Uterus (tissue), 3 donors: ENCODE measurements at regions not wholly inside any gene's neighbourhood (a gene's known extent, or its start where the extent isn't known, plus 50 kb on each side); places are given as distances from the start of the nearest gene placed in this dataset.

Experiments used
- DNase-seq, 2 donors: peaks; one replicate each; pipeline ENCODE4 v3.0.0-alpha.2; 2019 to 2020
- H3K27ac ChIP-seq, 2 donors: fragments of 200-600 bp; sonication (generic); 1 replicate in 1 of 2; 2 replicates in 1 of 2; pipeline ENCODE4 v1.5.1; 2016 to 2018
- H3K27me3 ChIP-seq, 2 donors: fragments of 200-600 bp; sonication (generic); one replicate each; pipeline ENCODE4 v1.5.1; 2018 to 2019; ENCODE audit warnings: control low read depth in 1 of 2
- H3K36me3 ChIP-seq, 2 donors: fragments of 200-600 bp; sonication (generic); one replicate each; pipeline ENCODE4 v1.5.1; 2019; ENCODE audit warnings: control low read depth in 1 of 2
- H3K4me1 ChIP-seq, 2 donors: fragments of 200-600 bp; sonication (generic); one replicate each; pipeline ENCODE4 v1.5.1; 2018 to 2019; ENCODE audit warnings: control low read depth in 1 of 2
- H3K4me3 ChIP-seq, 2 donors: fragments of 200-600 bp; sonication (generic); 1 replicate in 1 of 2; 2 replicates in 1 of 2; pipeline ENCODE4 v1.5.1; 2018 to 2019; ENCODE audit warnings: mild to moderate bottlenecking in 1 of 2
- H3K9me3 ChIP-seq, 2 donors: fragments of 200-600 bp; sonication (generic); one replicate each; pipeline ENCODE4 v1.5.1; 2019; ENCODE audit warnings: control low read depth in 1 of 2
- CTCF ChIP-seq, 4 experiments: fragments of 200-600 bp in 2 of 4; fragments of 450-650 bp in 2 of 4; sonication (generic) in 2 of 4; IDR thresholded peaks; one replicate each; pipeline ENCODE4 v1.5.1; 2016 to 2019; ENCODE audit warnings: antibody characterized with exemption in 4 of 4, mild to moderate bottlenecking in 2 of 4, moderate library complexity in 1 of 4
- POLR2A ChIP-seq, 2 donors: fragments of 450-650 bp; IDR thresholded peaks; one replicate each; pipeline ENCODE4 v1.6.1; 2016; ENCODE audit warnings: antibody characterized with exemption in 2 of 2, mild to moderate bottlenecking in 1 of 2, moderate library complexity in 1 of 2
- intact Hi-C: fragments of 100-400 bp; cut with DNase I; formaldehyde crosslinking; loops from one replicate; pipeline ENCODE4 v1.15.1; 2023; ENCODE audit warnings: low total_unique reads
- donor health status: DM: yes; HTN: yes; CAD: no.

- Histone ChIP-seq H3K27ac (peak overlapping the region in 1 of 2 donors; percentile 2), H3K4me1 (no peaks in the 10 kb centered on the region), H3K36me3 (no peaks in the 10 kb centered on the region), H3K9me3 (no peaks in the 10 kb centered on the region), H3K27me3 (no peaks in the 10 kb centered on the region), H3K4me3 (no peak overlapping the region)
- DNase-seq, result peak in 1 of 2 donors; percentile 25
- TF ChIP-seq POLR2A (IDR thresholded peaks at IDR 0.05), result no peak
- no peak for TF ChIP-seq CTCF (IDR thresholded peaks at IDR 0.05)
- intact Hi-C loops, result no loop called here
These were observed 238.6 kb downstream of the C1D start for GRCh38 chr2:67824186-67824585.

DNA sequence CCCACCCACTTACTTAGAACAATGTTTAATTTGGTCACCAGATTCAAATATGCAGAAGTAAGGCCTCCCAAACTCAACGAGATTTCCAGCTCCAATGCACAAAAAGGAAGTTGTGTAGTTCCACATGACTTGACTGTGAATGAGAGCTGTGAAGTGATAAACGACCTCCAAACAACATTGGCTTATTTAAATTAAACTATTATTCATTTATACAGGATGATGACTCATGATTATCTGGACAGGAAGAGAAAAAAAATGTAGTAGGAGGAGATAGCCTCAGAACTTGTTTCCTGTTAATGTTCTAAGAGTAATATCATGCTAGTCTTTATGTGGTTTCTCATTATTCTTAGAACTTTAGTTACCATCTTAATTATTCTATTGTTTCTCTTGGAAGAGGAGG lies 237.3 kb downstream of the C1D start:
- no peaks in the 10 kb centered on the region for H3K36me3 ChIP-seq
- intact Hi-C loops, result no loop called here

DNA sequence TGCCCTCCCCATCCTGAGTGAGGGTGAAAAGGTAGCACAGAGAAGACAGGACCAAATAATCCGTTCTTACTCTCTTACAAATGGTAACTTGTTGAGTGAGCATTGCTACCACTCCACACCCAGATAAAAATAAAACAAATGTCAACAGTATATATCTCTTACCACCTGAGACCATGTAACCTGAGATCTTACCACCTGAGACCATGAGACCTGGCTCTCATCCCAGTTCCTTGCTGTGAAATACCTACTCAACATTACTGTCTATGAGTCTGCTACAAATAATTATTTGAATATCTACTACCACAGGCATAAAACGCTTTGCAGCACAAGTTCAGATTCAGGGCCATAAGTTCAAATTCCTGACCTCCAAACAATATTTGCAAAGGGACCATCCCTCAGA lies 234.7 kb downstream of the C1D start:
- H3K36me3 ChIP-seq, result no peaks in the 10 kb centered on the region
- TF ChIP-seq CTCF (IDR thresholded peaks at IDR 0.05), result no peak
- TF ChIP-seq POLR2A (IDR thresholded peaks at IDR 0.05), result no peak
- intact Hi-C loops, result no loop called here
- no peak overlapping the region for H3K4me3 ChIP-seq
- no peaks in the 10 kb centered on the region for H3K27me3 ChIP-seq
- DNase-seq, result no peak
- no peaks in the 10 kb centered on the region for H3K9me3 ChIP-seq
- H3K4me1 ChIP-seq, result no peaks in the 10 kb centered on the region
- no peak overlapping the region for H3K27ac ChIP-seq

More for the DNA sequence above, 237.3 kb downstream of the C1D start:
- Histone ChIP-seq H3K9me3 (no peaks in the 10 kb centered on the region), H3K27me3 (no peaks in the 10 kb centered on the region), H3K4me1 (no peaks in the 10 kb centered on the region), H3K4me3 (no peak overlapping the region), H3K27ac (peak overlapping the region; percentile 6 to 37)
- TF ChIP-seq CTCF (IDR thresholded peaks at IDR 0.05), result no peak
- TF ChIP-seq POLR2A (IDR thresholded peaks at IDR 0.05), result no peak
- DNase-seq, result no peak

GRCh38 chr2:67829470-67829869 lies 233.3 kb downstream of the C1D start:
- no peak for DNase-seq
- intact Hi-C loops, result no loop called here
- Histone ChIP-seq H3K27ac (no peak overlapping the region), H3K4me1 (no peaks in the 10 kb centered on the region), H3K27me3 (no peaks in the 10 kb centered on the region), H3K4me3 (no peak overlapping the region), H3K36me3 (no peaks in the 10 kb centered on the region), H3K9me3 (no peaks in the 10 kb centered on the region)
- no peak for TF ChIP-seq CTCF (IDR thresholded peaks at IDR 0.05)
- TF ChIP-seq POLR2A (IDR thresholded peaks at IDR 0.05), result no peak

DNA sequence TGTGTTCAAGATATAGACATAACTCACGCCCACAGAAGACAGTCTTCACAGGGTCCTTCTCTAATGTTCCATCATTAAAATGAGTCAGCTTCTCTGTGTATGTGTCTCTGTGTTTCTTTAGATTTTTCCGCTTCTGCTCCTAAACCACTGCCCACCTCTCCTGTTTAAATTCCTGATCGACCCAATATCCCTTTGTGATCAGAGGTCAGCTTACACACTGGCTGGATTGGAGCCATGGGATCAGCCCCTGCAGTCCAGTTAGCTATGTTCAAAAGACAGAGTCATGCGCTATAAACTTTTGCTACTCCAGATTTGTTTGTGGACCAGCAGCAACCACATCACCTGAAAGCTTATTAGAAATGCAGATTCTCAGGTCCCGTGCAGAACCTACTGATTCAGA lies 229.2 kb downstream of the C1D start:
- H3K4me1 ChIP-seq, result no peaks in the 10 kb centered on the region
- H3K27me3 ChIP-seq, result no peaks in the 10 kb centered on the region
- no peak overlapping the region for H3K27ac ChIP-seq
- intact Hi-C loops, result loop anchor here (10.0 kb wide), 1 partner anchor 159 kb away; no protein-coding TSS in a partner anchor
- H3K9me3 ChIP-seq, result no peaks in the 10 kb centered on the region
- DNase-seq, result no peak
- no peaks in the 10 kb centered on the region for H3K36me3 ChIP-seq
- H3K4me3 ChIP-seq, result no peak overlapping the region
- TF ChIP-seq CTCF (IDR thresholded peaks at IDR 0.05) (no peak), POLR2A (IDR thresholded peaks at IDR 0.05) (no peak)
